Muscle of leg (tissue), 3 donors: ENCODE measurements at regions not wholly inside any gene's neighbourhood (a gene's known extent, or its start where the extent isn't known, plus 50 kb on each side); places are given as distances from the start of the nearest gene placed in this dataset.

Experiments used
- DNase-seq: peaks from one replicate; pipeline ENCODE4 v3.0.0; 2013
- H3K27ac ChIP-seq: one replicate; pipeline ENCODE4 v1.5.1; 2013; ENCODE audit warnings: mild to moderate bottlenecking, low read length, control low read depth
- H3K27me3 ChIP-seq: one replicate; pipeline ENCODE4 v1.6.1; 2013; ENCODE audit warnings: low read length; ENCODE audit not compliant: control insufficient read depth, insufficient read depth
- H3K36me3 ChIP-seq: one replicate; pipeline ENCODE4 v1.6.1; 2013; ENCODE audit warnings: low read length; ENCODE audit not compliant: control insufficient read depth, insufficient read depth
- H3K4me1 ChIP-seq: one replicate; pipeline ENCODE4 v1.6.1; 2013; ENCODE audit warnings: low read length; ENCODE audit not compliant: control insufficient read depth, insufficient read depth
- H3K4me3 ChIP-seq: one replicate; pipeline ENCODE4 v1.5.1; 2013; ENCODE audit warnings: low read length, control low read depth
- H3K9me3 ChIP-seq: replicated peaks from 2 replicates; pipeline ENCODE4 v1.6.1; 2013; ENCODE audit warnings: low read depth, low read length; ENCODE audit not compliant: control insufficient read depth
- WGBS: methylation state at CpG from one replicate; pipeline ENCODE4 v1.1.5; 2013; ENCODE audit warnings: missing lambda C conversion rate; ENCODE audit not compliant: insufficient coverage; 5-methylcytosine and 5-hydroxymethylcytosine counted together

DNA sequence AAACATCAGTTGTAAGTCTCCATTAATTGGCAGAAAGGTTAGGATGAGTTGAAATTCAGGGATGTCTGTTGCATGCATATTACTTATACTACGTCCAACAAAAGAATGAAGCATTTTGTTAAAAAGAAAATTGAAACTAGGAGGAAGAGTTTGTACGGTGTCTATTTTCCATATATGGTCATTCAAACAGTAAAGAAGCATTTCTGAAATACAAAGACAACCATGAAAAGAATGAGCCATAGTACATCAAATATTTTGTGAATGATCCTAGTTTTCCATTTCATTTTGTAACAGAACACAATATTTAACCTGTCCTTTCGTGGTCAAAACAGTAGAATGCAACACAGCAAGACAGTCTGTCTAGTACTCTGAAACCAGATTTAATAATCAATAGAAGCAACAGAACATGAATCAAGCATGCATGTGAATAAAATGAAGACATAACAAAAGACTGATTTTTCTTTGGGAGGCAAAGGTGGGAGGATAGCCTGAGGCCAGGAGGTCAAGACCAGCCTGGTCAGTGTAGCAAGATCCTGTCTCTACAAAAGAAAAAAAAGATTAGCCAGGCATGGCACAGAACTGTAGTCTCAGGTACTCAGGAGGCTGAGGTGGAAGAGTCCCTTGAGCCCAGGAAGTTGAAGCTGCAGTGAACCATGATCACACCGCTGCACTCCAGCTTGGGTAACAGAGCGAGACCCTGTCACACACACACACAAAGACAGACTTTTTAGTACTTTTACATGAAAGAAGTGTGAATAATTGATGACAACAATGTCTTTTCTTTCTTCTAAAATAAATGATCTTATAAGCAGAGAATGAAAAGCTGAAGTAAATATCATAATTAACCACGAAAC, 156.0 kb downstream of the LRIG3 start:
- DNase-seq = peak; percentile 42
- Histone ChIP-seq H3K4me3 (no peak overlapping the region), H3K36me3 (no peaks in the 10 kb centered on the region), H3K27me3 (no peaks in the 10 kb centered on the region), H3K4me1 (no peaks in the 10 kb centered on the region), H3K9me3 (no peaks in the 10 kb centered on the region), H3K27ac (no peak overlapping the region)
- no CpG with 5 or more reads among the region's 6 CpGs for WGBS

- no peaks in the 10 kb centered on the region for H3K4me1 ChIP-seq
- no CpG with 5 or more reads among the region's 2 CpGs for WGBS
These were observed 155.2 kb downstream of the LRIG3 start for GRCh38 chr12:58765076-58765475.

DNA sequence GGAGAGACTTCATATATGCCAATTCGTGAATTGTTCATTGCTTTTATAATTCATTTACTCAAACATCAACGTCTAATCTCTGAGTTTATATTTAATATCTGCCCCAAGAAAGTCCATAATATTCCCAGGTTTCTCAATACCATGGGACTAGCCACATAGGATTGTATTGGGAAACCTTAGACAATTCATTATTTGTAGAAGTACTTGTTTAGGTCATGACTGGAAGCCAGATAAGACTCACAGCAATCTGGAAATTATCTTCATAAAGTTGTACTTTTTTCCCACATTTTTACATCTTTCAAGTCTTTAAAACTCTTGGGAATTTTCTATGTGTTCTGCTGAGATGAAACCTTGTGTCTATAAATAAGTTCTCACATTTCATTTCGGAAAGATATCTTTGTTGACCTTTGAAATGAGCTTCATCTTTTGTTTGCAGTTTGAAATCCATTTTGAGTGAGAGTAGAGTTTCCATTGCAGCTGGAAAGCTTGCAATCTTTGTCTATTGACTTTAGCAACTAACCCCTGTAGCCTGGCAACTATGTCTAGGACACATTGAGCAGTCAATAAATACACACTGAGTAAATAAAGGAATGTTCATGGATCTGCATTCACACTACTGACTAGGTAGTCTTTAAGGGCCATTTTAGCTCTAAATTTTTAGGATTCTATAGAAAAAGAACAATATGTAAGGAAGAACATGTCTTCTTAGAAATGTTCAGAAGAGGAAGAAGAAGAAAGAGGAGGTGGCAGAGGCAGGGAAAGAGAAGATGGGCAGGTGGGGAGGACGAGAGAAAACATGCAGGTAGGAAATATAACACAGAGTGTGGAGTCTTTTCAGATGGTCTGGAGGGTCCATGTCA, 154.4 kb downstream of the LRIG3 start:
- H3K4me3 ChIP-seq = no peak overlapping the region
- H3K27ac ChIP-seq = peak overlapping the region; percentile 17
- no peaks in the 10 kb centered on the region for H3K9me3 ChIP-seq
- peak; percentile 77 for DNase-seq
- 20% methylated on average over 1 of the region's 4 CpGs for WGBS
- H3K4me1 ChIP-seq = no peaks in the 10 kb centered on the region
- H3K27me3 ChIP-seq = no peaks in the 10 kb centered on the region
- H3K36me3 ChIP-seq = no peaks in the 10 kb centered on the region

More at GRCh38 chr12:58765076-58765475, 155.2 kb downstream of the LRIG3 start:
- no peak for DNase-seq
- Histone ChIP-seq H3K27ac (no peak overlapping the region), H3K9me3 (no peaks in the 10 kb centered on the region), H3K36me3 (no peaks in the 10 kb centered on the region), H3K27me3 (no peaks in the 10 kb centered on the region), H3K4me3 (no peak overlapping the region)

DNA sequence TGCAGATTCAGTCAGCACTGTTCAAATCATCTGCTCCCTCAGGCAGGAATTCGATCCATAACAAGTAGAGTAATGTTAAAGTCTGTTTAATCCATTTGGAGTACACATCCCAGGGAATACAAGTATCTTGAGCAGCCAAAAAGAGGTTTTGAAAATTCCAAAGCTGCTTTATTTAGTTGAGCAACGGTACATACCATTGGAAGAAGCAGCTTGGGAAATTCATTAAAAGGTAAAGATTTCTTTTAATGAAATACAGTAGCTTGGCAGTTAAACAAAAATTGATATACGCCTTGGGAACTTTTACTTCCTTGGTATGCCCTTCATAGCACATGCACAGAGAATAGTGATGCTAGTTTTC, 153.8 kb downstream of the LRIG3 start:
- H3K27me3 ChIP-seq = no peaks in the 10 kb centered on the region
- WGBS = no CpG with 5 or more reads among the region's 3 CpGs
- DNase-seq = peak; percentile 65

GRCh38 chr12:58767496-58767895, 152.8 kb downstream of the LRIG3 start:
- Histone ChIP-seq H3K9me3 (no peaks in the 10 kb centered on the region), H3K4me3 (no peak overlapping the region), H3K27me3 (no peaks in the 10 kb centered on the region), H3K4me1 (no peaks in the 10 kb centered on the region), H3K36me3 (no peaks in the 10 kb centered on the region), H3K27ac (no peak overlapping the region)
- DNase-seq = peak; percentile 59
- 50% methylated on average over 1 of the region's 2 CpGs for WGBS

More for the DNA sequence above, 153.8 kb downstream of the LRIG3 start:
- H3K4me3 ChIP-seq = no peak overlapping the region
- H3K27ac ChIP-seq = peak overlapping the region; percentile 17
- no peaks in the 10 kb centered on the region for H3K9me3 ChIP-seq
- H3K4me1 ChIP-seq = no peaks in the 10 kb centered on the region
- no peaks in the 10 kb centered on the region for H3K36me3 ChIP-seq

GRCh38 chr12:58773986-58774385, 146.3 kb downstream of the LRIG3 start:
- Histone ChIP-seq H3K4me1 (no peaks in the 10 kb centered on the region), H3K9me3 (no peaks in the 10 kb centered on the region), H3K27ac (no peak overlapping the region), H3K27me3 (no peaks in the 10 kb centered on the region), H3K36me3 (no peaks in the 10 kb centered on the region), H3K4me3 (no peak overlapping the region)
- DNase-seq = peak; percentile 83

GRCh38 chr12:58774731-58775130, 145.6 kb downstream of the LRIG3 start:
- Histone ChIP-seq H3K4me3 (no peak overlapping the region), H3K9me3 (no peaks in the 10 kb centered on the region), H3K36me3 (no peaks in the 10 kb centered on the region), H3K27me3 (no peaks in the 10 kb centered on the region), H3K27ac (no peak overlapping the region), H3K4me1 (no peaks in the 10 kb centered on the region)
- no peak for DNase-seq
- no CpG with 5 or more reads among the region's 2 CpGs for WGBS

DNA sequence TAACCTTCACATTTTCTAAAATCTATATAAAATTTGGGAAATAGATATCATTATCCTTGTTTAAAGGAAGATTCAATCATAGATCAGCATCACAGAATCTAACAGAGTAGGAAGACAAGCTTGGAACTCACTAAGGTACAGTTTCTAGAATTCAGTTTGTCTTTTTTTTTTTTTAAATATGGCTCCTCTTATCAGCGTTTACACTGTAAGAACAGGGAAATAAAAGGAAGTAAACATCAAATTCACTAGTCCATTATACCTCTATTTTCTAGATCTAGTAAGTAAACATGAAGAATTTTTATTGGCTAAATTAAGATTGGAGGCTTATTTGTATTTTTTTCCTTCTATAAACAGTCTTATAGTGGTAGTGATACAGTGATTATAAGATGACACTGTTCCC, 144.9 kb downstream of the LRIG3 start:
- Histone ChIP-seq H3K27ac (no peak overlapping the region), H3K9me3 (no peaks in the 10 kb centered on the region), H3K36me3 (no peaks in the 10 kb centered on the region), H3K4me1 (no peaks in the 10 kb centered on the region), H3K4me3 (no peak overlapping the region), H3K27me3 (no peaks in the 10 kb centered on the region)
- no peak for DNase-seq
- WGBS = no CpG with 5 or more reads among the region's 1 CpG

DNA sequence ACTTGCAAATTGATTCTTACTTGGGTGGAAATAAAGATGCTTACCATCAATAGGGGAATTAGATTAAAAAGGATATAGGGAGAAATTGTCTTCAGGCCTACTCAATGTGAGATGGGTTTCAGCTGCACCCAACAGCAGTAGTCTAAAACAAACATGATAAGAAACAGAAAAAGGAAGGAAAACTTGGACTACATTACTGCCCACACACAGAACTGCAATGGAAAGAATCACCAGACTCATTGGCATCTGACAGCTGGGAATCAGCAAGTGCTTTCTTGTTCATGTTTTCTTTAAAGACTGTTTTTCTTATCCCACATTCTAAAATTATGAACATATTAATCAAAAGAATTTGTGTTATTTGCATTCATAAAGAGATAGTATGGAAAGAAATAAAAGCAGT, 144.2 kb downstream of the LRIG3 start:
- H3K27me3 ChIP-seq = no peaks in the 10 kb centered on the region
- H3K9me3 ChIP-seq = no peaks in the 10 kb centered on the region
- H3K4me3 ChIP-seq = no peak overlapping the region
- no peaks in the 10 kb centered on the region for H3K4me1 ChIP-seq
- no peak for DNase-seq
- H3K36me3 ChIP-seq = no peaks in the 10 kb centered on the region
- H3K27ac ChIP-seq = no peak overlapping the region

DNA sequence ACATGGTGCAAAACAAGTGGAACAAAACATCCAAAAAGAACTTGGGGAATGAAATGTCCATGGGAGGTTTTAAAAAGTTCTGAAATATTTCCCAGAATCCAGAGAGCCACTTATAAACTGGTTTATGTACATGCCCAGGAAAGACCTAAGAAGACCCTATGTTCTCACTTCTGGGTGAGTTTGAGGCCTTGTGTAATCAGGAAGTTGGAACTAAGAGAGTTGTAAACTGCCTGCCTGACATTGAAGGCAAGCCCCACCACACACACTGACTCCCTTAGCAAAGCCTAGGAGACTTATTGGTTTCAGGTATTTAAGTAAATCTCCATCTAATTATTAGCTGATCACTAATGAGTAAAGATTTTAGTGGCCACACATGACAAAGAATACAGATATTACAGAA, 142.5 kb downstream of the LRIG3 start:
- Histone ChIP-seq H3K36me3 (no peaks in the 10 kb centered on the region), H3K4me3 (no peak overlapping the region), H3K9me3 (no peaks in the 10 kb centered on the region), H3K27me3 (no peaks in the 10 kb centered on the region), H3K27ac (no peak overlapping the region), H3K4me1 (no peaks in the 10 kb centered on the region)
- DNase-seq = no peak
